GM12892 (cell line): ENCODE measurements at regions not wholly inside any gene's neighbourhood (a gene's known extent, or its start where the extent isn't known, plus 50 kb on each side); places are given as distances from the start of the nearest gene placed in this dataset.

Source experiments
- POLR2A ChIP-seq: IDR thresholded peaks from 2 replicates; pipeline ENCODE4 v1.6.1; 2011; ENCODE audit warnings: low read depth, low read length, control low read depth
- POLR2AphosphoS5 ChIP-seq: IDR thresholded peaks from 2 replicates; pipeline ENCODE4 v1.6.1; 2011; ENCODE audit warnings: low read depth, low read length, control low read depth
- TAF1 ChIP-seq: IDR thresholded peaks from 2 replicates; pipeline ENCODE4 v1.6.1; 2011; ENCODE audit warnings: low read depth, mild to moderate bottlenecking, control low read depth, low read length, borderline replicate concordance

DNA sequence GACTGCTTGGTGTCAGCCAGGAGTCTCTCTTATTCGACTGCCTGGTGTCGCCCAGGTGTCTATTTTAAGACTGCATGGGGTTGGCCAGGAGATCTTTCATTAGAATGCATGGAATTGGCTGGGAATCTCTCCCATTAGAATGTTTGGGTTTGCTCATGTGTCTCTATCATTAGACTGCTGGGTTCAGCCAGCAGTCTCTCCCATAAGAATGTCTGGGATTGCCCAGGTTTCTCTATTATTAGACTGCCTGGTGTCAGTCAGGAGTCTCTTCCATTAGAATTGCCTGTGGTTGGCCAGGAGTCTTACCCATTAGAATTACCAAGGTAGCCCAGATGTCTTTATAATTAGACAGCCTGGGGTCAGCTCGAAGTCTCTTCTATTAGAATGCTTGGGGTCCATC lies 1496.0 kb downstream of the UQCRFS1 start:
- TF ChIP-seq POLR2AphosphoS5 = no peak
- no peak for TF ChIP-seq TAF1
- no peak for TF ChIP-seq POLR2A
